Mammary epithelial cell (primary cell): ENCODE measurements at regions not wholly inside any gene's neighbourhood (a gene's known extent, or its start where the extent isn't known, plus 50 kb on each side); places are given as distances from the start of the nearest gene placed in this dataset.

Experiments used
- EZH2 ChIP-seq: IDR thresholded peaks from 2 replicates; pipeline ENCODE4 v1.6.1; 2012; ENCODE audit warnings: low read length, inconsistent platforms, borderline replicate concordance
- TF ChIP-seq, protein P1 (sequence below), 2 donors: IDR thresholded peaks in 1 of 2; conservative IDR thresholded peaks in 1 of 2; 2 replicates each; pipeline ENCODE4 v1.5.1; 2011 to 2012; ENCODE audit warnings: inconsistent platforms in 2 of 2, low read length in 2 of 2, mild to moderate bottlenecking in 2 of 2, control low read depth in 1 of 2, low read depth in 1 of 2; ENCODE audit not compliant: insufficient read depth in 1 of 2; ENCODE audit errors: extremely low read depth in 1 of 2

DNA sequence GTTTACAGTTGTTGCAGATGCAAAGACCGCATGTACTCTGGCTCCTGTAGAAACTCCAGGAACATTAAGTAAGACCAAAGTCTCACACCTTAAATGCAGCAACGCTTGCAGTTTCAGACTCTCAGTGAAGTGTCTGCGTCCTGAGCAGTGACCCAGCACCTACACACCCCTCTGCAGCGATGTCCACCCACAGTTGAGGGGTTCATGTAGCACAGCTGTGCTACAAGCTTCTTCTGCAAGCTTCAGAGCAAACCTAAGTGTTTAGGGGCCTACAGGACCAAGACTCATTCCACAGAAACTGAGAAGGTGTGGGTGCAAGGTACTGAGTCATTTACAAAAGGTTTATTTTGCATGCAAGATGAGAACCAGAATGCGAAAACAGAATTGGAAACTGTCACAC, 191.0 kb downstream of the IRX2 start:
- TF ChIP-seq, protein P1, sequence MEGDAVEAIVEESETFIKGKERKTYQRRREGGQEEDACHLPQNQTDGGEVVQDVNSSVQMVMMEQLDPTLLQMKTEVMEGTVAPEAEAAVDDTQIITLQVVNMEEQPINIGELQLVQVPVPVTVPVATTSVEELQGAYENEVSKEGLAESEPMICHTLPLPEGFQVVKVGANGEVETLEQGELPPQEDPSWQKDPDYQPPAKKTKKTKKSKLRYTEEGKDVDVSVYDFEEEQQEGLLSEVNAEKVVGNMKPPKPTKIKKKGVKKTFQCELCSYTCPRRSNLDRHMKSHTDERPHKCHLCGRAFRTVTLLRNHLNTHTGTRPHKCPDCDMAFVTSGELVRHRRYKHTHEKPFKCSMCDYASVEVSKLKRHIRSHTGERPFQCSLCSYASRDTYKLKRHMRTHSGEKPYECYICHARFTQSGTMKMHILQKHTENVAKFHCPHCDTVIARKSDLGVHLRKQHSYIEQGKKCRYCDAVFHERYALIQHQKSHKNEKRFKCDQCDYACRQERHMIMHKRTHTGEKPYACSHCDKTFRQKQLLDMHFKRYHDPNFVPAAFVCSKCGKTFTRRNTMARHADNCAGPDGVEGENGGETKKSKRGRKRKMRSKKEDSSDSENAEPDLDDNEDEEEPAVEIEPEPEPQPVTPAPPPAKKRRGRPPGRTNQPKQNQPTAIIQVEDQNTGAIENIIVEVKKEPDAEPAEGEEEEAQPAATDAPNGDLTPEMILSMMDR (conservative IDR thresholded peaks at IDR 0.05 in 1 of 2, IDR thresholded peaks at IDR 0.05 in 1 of 2; ENCODE audit: extremely low read depth in 1 of 2, insufficient read depth in 1 of 2, low read depth in 1 of 2, low read length in 2 of 2): no peak
- no peak for TF ChIP-seq EZH2
